Ascending aorta (tissue), 2 donors: ENCODE measurements at regions not wholly inside any gene's neighbourhood (a gene's known extent, or its start where the extent isn't known, plus 50 kb on each side); places are given as distances from the start of the nearest gene placed in this dataset.
A peak's percentile ranks its signal among the peaks of the same experiment; 100 is the strongest.
"Not testable (repeated sequence)": the region's sequence is repeated elsewhere in the genome, so short reads cannot be mapped to it uniquely, and the experiment has no call there.

Source experiments
- DNase-seq, 2 donors: peaks; one replicate each; pipeline ENCODE4 v3.0.0-alpha.2; 2019; ENCODE audit warnings: low spot score in 2 of 2
- H3K27ac ChIP-seq, 2 donors: fragments of 200-600 bp; sonication (generic); one replicate each; pipeline ENCODE4 v1.5.1; 2016 to 2017; ENCODE audit warnings: mild to moderate bottlenecking in 1 of 2
- H3K27me3 ChIP-seq: fragments of 200-600 bp; sonication (generic); one replicate; pipeline ENCODE4 v1.5.1; 2017
- H3K36me3 ChIP-seq, 2 donors: fragments of 200-600 bp; sonication (generic); one replicate each; pipeline ENCODE4 v1.5.1; 2016
- H3K4me1 ChIP-seq, 2 donors: fragments of 200-600 bp; sonication (generic); one replicate each; pipeline ENCODE4 v1.5.1; 2016 to 2017; ENCODE audit warnings: mild to moderate bottlenecking in 1 of 2
- H3K4me3 ChIP-seq, 2 donors: fragments of 200-600 bp; sonication (generic); one replicate each; pipeline ENCODE4 v1.5.1; 2016 to 2017; ENCODE audit warnings: mild to moderate bottlenecking in 1 of 2
- H3K9me3 ChIP-seq, 2 donors: fragments of 200-600 bp; sonication (generic); one replicate each; pipeline ENCODE4 v1.5.1; 2016
- intact Hi-C: fragments of 100-400 bp; cut with DNase I; formaldehyde crosslinking; loops from one replicate; pipeline ENCODE4 v1.15.1; 2023
- TF ChIP-seq, protein P1 (sequence below), 3 experiments: fragments of 200-600 bp in 2 of 3; fragments of 450-650 bp in 1 of 3; sonication (generic) in 2 of 3; IDR thresholded peaks; one replicate each; pipeline ENCODE4 v1.5.1; 2016 to 2019; ENCODE audit warnings: antibody characterized with exemption in 3 of 3, mild to moderate bottlenecking in 1 of 3, moderate library complexity in 1 of 3

DNA sequence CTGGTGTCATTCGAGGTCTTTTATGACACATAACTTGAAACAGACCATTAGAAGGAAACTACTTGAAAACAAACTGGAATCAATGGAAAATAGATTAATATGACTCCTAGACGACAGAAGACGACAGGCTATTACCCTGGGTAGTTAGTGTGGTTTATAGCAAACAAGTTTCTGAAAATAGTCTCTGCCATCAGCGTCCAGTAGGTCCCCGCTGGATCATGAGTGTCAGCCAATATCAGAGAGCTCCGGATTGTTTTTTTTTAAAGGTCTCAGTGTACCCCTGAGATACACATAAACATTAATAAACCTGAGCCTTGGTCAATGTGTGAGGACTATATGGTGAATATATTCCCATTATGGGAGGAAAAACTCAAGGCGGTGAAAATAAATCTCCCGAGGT is 115.0 kb upstream of the THUMPD2 start:
- Histone ChIP-seq H3K9me3 (no peaks in the 10 kb centered on the region), H3K4me3 (no peak overlapping the region), H3K27me3 (no peaks in the 10 kb centered on the region), H3K36me3 (no peaks in the 10 kb centered on the region), H3K4me1 (no peaks in the 10 kb centered on the region), H3K27ac (no peak overlapping the region)
- intact Hi-C loops: no loop called here
- no peak for DNase-seq
- TF ChIP-seq, protein P1, sequence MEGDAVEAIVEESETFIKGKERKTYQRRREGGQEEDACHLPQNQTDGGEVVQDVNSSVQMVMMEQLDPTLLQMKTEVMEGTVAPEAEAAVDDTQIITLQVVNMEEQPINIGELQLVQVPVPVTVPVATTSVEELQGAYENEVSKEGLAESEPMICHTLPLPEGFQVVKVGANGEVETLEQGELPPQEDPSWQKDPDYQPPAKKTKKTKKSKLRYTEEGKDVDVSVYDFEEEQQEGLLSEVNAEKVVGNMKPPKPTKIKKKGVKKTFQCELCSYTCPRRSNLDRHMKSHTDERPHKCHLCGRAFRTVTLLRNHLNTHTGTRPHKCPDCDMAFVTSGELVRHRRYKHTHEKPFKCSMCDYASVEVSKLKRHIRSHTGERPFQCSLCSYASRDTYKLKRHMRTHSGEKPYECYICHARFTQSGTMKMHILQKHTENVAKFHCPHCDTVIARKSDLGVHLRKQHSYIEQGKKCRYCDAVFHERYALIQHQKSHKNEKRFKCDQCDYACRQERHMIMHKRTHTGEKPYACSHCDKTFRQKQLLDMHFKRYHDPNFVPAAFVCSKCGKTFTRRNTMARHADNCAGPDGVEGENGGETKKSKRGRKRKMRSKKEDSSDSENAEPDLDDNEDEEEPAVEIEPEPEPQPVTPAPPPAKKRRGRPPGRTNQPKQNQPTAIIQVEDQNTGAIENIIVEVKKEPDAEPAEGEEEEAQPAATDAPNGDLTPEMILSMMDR (IDR thresholded peaks at IDR 0.05): no peak

DNA sequence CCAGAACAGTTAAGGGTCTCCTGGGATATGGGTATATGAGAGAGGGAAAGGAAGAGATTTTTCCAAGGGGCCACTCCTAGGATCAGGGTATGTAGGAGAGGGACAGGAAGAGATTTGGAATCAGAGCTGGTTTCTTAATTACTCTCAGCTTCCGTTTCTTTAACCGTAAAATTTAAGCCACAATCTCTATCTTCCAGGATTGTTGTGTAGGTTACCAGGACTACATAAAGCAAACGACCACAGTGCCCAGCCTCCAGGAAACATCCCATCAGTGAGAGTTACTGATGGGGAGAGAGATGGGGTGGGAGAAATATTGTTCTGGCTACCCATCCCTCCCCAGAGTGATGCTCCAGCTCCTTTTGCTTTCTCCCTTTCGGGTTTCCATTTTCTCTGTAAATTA is 114.6 kb upstream of the THUMPD2 start:
- H3K27me3 ChIP-seq: no peaks in the 10 kb centered on the region
- no peak for DNase-seq
- intact Hi-C loops: no loop called here
- no peaks in the 10 kb centered on the region for H3K36me3 ChIP-seq
- no peak overlapping the region for H3K4me3 ChIP-seq
- TF ChIP-seq, protein P1 (IDR thresholded peaks at IDR 0.05): no peak
- no peaks in the 10 kb centered on the region for H3K4me1 ChIP-seq
- no peaks in the 10 kb centered on the region for H3K9me3 ChIP-seq
- no peak overlapping the region for H3K27ac ChIP-seq

DNA sequence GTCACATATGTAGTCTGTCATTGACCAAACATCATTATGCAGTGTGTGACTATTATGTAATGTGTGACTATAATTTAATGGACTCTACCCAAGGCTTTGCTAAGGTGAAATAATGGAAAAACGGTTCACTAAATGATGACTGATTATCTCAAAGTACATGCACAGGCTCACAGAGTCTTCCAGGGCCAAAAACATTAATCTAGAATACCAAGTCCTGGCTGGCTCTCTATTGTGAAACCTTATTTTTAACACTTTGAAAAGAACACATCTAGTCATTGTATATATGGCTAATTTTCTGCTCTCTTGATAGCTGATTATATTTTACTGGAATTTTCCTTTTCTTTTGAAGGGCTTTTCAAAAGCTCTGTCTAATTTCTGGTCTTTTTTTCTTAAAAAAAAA is 102.9 kb upstream of the THUMPD2 start:
- Histone ChIP-seq H3K27me3 (no peaks in the 10 kb centered on the region), H3K27ac (peak overlapping the region in 1 of 2 donors; percentile 50), H3K36me3 (no peaks in the 10 kb centered on the region), H3K4me1 (peaks cover 0 to 2% of the 10 kb centered on the region in 2 donors), H3K4me3 (no peak overlapping the region), H3K9me3 (no peaks in the 10 kb centered on the region)
- intact Hi-C loops: no loop called here
- TF ChIP-seq, protein P1 (IDR thresholded peaks at IDR 0.05): no peak
- DNase-seq: no peak

DNA sequence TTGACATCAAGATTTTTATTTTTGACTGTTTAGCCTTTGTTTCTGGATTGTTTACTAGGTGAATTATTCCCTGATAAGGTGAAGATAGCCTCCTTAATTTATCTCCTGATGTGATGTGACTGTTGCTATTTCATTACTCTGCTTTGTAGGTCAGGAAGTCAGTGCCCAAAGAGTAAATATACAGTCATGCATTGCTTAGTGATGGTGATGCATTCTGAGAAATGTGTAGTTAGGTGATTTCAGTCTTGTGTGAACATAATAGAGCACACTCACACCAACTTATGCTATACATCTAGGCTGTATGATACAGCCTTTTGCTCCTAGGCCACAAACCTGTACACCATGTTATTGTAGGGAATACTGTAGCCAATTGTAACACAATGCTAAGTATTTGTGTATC is 102.4 kb upstream of the THUMPD2 start:
- Histone ChIP-seq H3K4me1 (peaks cover 0 to 2% of the 10 kb centered on the region in 2 donors), H3K27me3 (no peaks in the 10 kb centered on the region), H3K4me3 (no peak overlapping the region), H3K27ac (peak overlapping the region in 1 of 2 donors; percentile 30), H3K9me3 (peaks cover 0 to 3% of the 10 kb centered on the region in 2 donors), H3K36me3 (no peaks in the 10 kb centered on the region)
- intact Hi-C loops: no loop called here
- DNase-seq: no peak
- TF ChIP-seq, protein P1 (IDR thresholded peaks at IDR 0.05): no peak

- H3K36me3 ChIP-seq, H3K4me3 ChIP-seq, H3K27me3 ChIP-seq, DNase-seq, H3K27ac ChIP-seq, H3K9me3 ChIP-seq: not testable (repeated sequence)
- intact Hi-C loops: loop anchor here (10.0 kb wide), 1 partner anchor 104 kb away; the partner anchor contains the start of gene THUMPD2
- H3K4me1 ChIP-seq: peaks cover 0 to 14% of the 10 kb centered on the region in 2 donors
These were observed 99.9 kb upstream of the THUMPD2 start for GRCh38 chr2:39879001-39879400.

GRCh38 chr2:39875914-39876267 is 96.8 kb upstream of the THUMPD2 start:
- TF ChIP-seq, protein P1 (IDR thresholded peaks at IDR 0.05): no peak
- no peak for DNase-seq
- Histone ChIP-seq H3K27me3 (no peaks in the 10 kb centered on the region), H3K36me3 (no peaks in the 10 kb centered on the region), H3K27ac (peak overlapping the region; percentile 24 to 39), H3K4me3 (no peak overlapping the region), H3K9me3 (peaks cover 0 to 3% of the 10 kb centered on the region in 2 donors), H3K4me1 (peaks cover 0 to 12% of the 10 kb centered on the region in 2 donors)
- intact Hi-C loops: loop anchor here (10.0 kb wide), 1 partner anchor 101 kb away; the partner anchor contains the start of gene THUMPD2
